Ectodermal cell (in vitro differentiated cells): ENCODE measurements at regions not wholly inside any gene's neighbourhood (a gene's known extent, or its start where the extent isn't known, plus 50 kb on each side); places are given as distances from the start of the nearest gene placed in this dataset.

Experiments
- H3K27ac ChIP-seq: 2 replicates; pipeline ENCODE4 v1.7.0; 2013; ENCODE audit warnings: mild to moderate bottlenecking, low read depth, low read length; ENCODE audit not compliant: insufficient read depth, poor library complexity, severe bottlenecking
- H3K27me3 ChIP-seq: 2 replicates; pipeline ENCODE4 v1.7.0; 2013; ENCODE audit warnings: mild to moderate bottlenecking, low read length; ENCODE audit not compliant: insufficient read depth, control insufficient read depth, poor library complexity, severe bottlenecking
- H3K36me3 ChIP-seq: one replicate; pipeline ENCODE4 v1.7.0; 2013; ENCODE audit warnings: low read length; ENCODE audit not compliant: control insufficient read depth, insufficient read depth
- H3K4me1 ChIP-seq: one replicate; pipeline ENCODE4 v1.7.0; 2013; ENCODE audit warnings: low read length; ENCODE audit not compliant: control insufficient read depth, insufficient read depth
- H3K4me3 ChIP-seq: 2 replicates; pipeline ENCODE4 v1.7.0; 2013; ENCODE audit warnings: low read depth, low read length, control low read depth; ENCODE audit not compliant: insufficient read depth
- H3K9me3 ChIP-seq: 2 replicates; pipeline ENCODE4 v1.7.0; 2013; ENCODE audit warnings: mild to moderate bottlenecking, low read length, moderate library complexity; ENCODE audit not compliant: control insufficient read depth
- WGBS, 2 experiments: methylation state at CpG; one replicate each; pipeline ENCODE4 v1.1.7; 2013; ENCODE audit warnings: missing lambda C conversion rate in 2 of 2; 5-methylcytosine and 5-hydroxymethylcytosine counted together

DNA sequence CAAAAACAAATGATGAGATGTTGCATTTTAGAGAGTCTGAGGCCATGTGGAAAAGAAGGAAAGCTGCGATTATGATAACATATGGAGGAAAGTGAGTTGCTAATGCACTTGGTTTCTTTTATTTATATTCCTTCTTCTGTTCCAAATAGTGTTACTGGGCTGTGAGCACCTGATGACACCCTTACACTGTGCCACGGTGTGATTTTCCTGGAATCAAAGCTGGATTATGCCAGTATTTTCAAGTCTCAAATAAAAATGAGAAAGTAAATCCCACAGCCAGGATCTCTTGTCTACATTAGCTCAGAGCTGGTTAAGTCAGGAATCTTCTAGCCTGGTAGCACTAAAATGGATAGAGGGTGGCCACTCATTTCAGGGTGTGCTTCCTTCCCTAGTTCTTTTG is 670.8 kb downstream of the TDRD15 start:
- Histone ChIP-seq H3K36me3 (no peaks in the 10 kb centered on the region), H3K4me3 (no peak overlapping the region), H3K27me3 (no peaks in the 10 kb centered on the region), H3K27ac (no peak overlapping the region), H3K4me1 (no peaks in the 10 kb centered on the region), H3K9me3 (no peaks in the 10 kb centered on the region)
- WGBS, 2 experiments, result 89 to 96% methylated on average over 2 of the region's 2 CpGs

GRCh38 chr2:21800356-21800755 is 676.6 kb downstream of the TDRD15 start:
- no peak overlapping the region for H3K4me3 ChIP-seq
- no peak overlapping the region for H3K27ac ChIP-seq
- no peaks in the 10 kb centered on the region for H3K36me3 ChIP-seq
- H3K27me3 ChIP-seq, result no peaks in the 10 kb centered on the region
- H3K4me1 ChIP-seq, result no peaks in the 10 kb centered on the region
- no peaks in the 10 kb centered on the region for H3K9me3 ChIP-seq
- 80% methylated on average over 1 of the region's 1 CpG; no CpG with 5 or more reads in 1 of the 2 experiments for WGBS, 2 experiments

GRCh38 chr2:21803550-21803949 is 679.8 kb downstream of the TDRD15 start:
- WGBS, 2 experiments, result 94 to 100% methylated on average over 3 of the region's 3 CpGs
- H3K27me3 ChIP-seq, result no peaks in the 10 kb centered on the region
- H3K27ac ChIP-seq, result no peak overlapping the region
- H3K4me3 ChIP-seq, result no peak overlapping the region
- no peaks in the 10 kb centered on the region for H3K9me3 ChIP-seq
- no peaks in the 10 kb centered on the region for H3K4me1 ChIP-seq
- H3K36me3 ChIP-seq, result no peaks in the 10 kb centered on the region

GRCh38 chr2:21804151-21804550 is 680.4 kb downstream of the TDRD15 start:
- Histone ChIP-seq H3K9me3 (no peaks in the 10 kb centered on the region), H3K27me3 (no peaks in the 10 kb centered on the region), H3K27ac (no peak overlapping the region), H3K4me1 (no peaks in the 10 kb centered on the region), H3K36me3 (no peaks in the 10 kb centered on the region), H3K4me3 (no peak overlapping the region)
- WGBS, 2 experiments, result 94 to 95% methylated on average over 3 of the region's 3 CpGs

GRCh38 chr2:21811541-21811940 is 687.8 kb downstream of the TDRD15 start:
- H3K9me3 ChIP-seq, result no peaks in the 10 kb centered on the region
- 83 to 85% methylated on average over 2 of the region's 2 CpGs for WGBS, 2 experiments
- no peak overlapping the region for H3K27ac ChIP-seq
- no peaks in the 10 kb centered on the region for H3K36me3 ChIP-seq
- no peaks in the 10 kb centered on the region for H3K4me1 ChIP-seq
- H3K27me3 ChIP-seq, result no peaks in the 10 kb centered on the region
- no peak overlapping the region for H3K4me3 ChIP-seq

- no peaks in the 10 kb centered on the region for H3K4me1 ChIP-seq
- no peaks in the 10 kb centered on the region for H3K9me3 ChIP-seq
- H3K4me3 ChIP-seq, result no peak overlapping the region
- no peaks in the 10 kb centered on the region for H3K27me3 ChIP-seq
- 95 to 97% methylated on average over 1 of the region's 1 CpG for WGBS, 2 experiments
- H3K27ac ChIP-seq, result no peak overlapping the region
- H3K36me3 ChIP-seq, result no peaks in the 10 kb centered on the region
These were observed 689.0 kb downstream of the TDRD15 start for GRCh38 chr2:21812766-21813165.

GRCh38 chr2:21814588-21815149 is 690.9 kb downstream of the TDRD15 start:
- Histone ChIP-seq H3K4me1 (no peaks in the 10 kb centered on the region), H3K4me3 (no peak overlapping the region), H3K9me3 (no peaks in the 10 kb centered on the region), H3K27me3 (no peaks in the 10 kb centered on the region), H3K27ac (no peak overlapping the region), H3K36me3 (no peaks in the 10 kb centered on the region)
- WGBS, 2 experiments, result 93 to 100% methylated on average over 2 to 4 of the region's 4 CpGs

DNA sequence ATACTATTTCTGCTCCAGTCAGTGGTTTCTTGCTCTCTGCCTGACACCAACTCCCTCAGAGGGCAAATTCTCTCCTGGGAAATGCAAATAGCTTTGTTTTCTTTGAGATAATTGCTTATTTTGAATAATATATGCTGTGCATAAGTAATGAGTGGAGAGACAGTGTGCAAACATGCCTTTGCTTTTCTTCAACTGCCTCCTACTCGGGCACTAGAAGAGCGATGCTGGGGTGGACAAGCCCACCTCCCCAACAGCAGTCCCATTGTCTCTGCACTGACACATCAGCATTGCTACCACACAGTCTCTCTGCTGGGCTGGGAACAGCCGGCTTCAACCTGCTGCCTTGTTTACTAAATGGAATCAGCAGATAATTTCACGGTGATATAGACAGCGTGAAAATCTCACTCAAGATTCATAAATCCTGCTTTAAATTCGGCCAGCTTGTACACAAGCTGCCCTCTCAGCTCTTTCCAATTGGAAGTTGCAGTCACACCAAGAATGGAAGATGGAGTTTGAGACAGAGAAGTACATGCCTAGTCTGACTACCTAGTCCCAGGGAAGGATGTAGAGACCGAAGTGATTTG is 694.5 kb downstream of the TDRD15 start:
- no peaks in the 10 kb centered on the region for H3K27me3 ChIP-seq
- WGBS, 2 experiments, result 85 to 87% methylated on average over 7 of the region's 7 CpGs
- H3K36me3 ChIP-seq, result no peaks in the 10 kb centered on the region
- H3K9me3 ChIP-seq, result no peaks in the 10 kb centered on the region
- no peak overlapping the region for H3K4me3 ChIP-seq
- peaks cover 6% of the 10 kb centered on the region for H3K4me1 ChIP-seq
- H3K27ac ChIP-seq, result no peak overlapping the region

DNA sequence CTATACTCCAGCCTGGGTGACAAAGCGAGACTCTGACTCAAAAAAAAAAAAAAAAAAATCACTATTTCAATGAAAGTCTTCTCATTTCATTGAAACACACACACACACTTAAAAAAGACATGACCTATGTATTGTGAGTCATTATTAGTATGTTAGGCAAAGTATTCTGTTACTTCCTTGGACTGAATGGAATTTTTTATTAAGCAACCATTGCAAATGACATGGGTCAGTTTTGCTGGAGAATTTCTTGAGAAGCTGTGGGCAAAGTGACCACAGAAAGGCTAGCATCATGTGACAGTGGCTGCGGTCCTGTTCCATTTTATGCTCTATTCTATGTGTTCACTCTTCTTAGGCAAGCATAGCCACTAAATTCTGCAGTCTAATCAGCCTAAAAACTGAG is 695.7 kb downstream of the TDRD15 start:
- peaks cover 6% of the 10 kb centered on the region for H3K4me1 ChIP-seq
- 85 to 97% methylated on average over 2 of the region's 2 CpGs for WGBS, 2 experiments
- no peak overlapping the region for H3K4me3 ChIP-seq
- H3K27me3 ChIP-seq, result no peaks in the 10 kb centered on the region
- H3K36me3 ChIP-seq, result no peaks in the 10 kb centered on the region
- H3K9me3 ChIP-seq, result no peaks in the 10 kb centered on the region
- H3K27ac ChIP-seq, result no peak overlapping the region

GRCh38 chr2:21820271-21820670 is 696.5 kb downstream of the TDRD15 start:
- Histone ChIP-seq H3K4me1 (peaks cover 6% of the 10 kb centered on the region), H3K4me3 (no peak overlapping the region), H3K9me3 (no peaks in the 10 kb centered on the region), H3K36me3 (no peaks in the 10 kb centered on the region), H3K27me3 (no peaks in the 10 kb centered on the region), H3K27ac (no peak overlapping the region)
- WGBS, 2 experiments, result 95 to 97% methylated on average over 1 of the region's 1 CpG
